Stimulated activated effector memory CD8-positive, alpha-beta T cell treated with anti-CD3 and anti-CD28 coated beads, Interleukin-12 subunit alpha, Interleukin-12 subunit beta, amount 100 ng/mL, for 72 hours (primary cell): ENCODE measurements at regions not wholly inside any gene's neighbourhood (a gene's known extent, or its start where the extent isn't known, plus 50 kb on each side); places are given as distances from the start of the nearest gene placed in this dataset.
A peak's percentile ranks its signal among the peaks of the same experiment; 100 is the strongest.
"Not testable (repeated sequence)": the region's sequence is repeated elsewhere in the genome, so short reads cannot be mapped to it uniquely, and the experiment has no call there.

Experiments used
- ATAC-seq: fragments of 150-1000 bp; cut with Tn5 transposase; 2 replicates; pipeline ENCODE4 v1.10.0; 2021
- DNase-seq, 2 donors: peaks; one replicate each; pipeline ENCODE4 v3.0.0; 2021 to 2022; ENCODE audit warnings: low spot score in 2 of 2
- H3K27ac Mint-ChIP-seq: one replicate; pipeline ENCODE4 v1.8.0; 2022; ENCODE audit warnings: mild to moderate bottlenecking, mixed read lengths
- H3K36me3 Mint-ChIP-seq: one replicate; pipeline ENCODE4 v1.8.0; 2022; ENCODE audit warnings: mild to moderate bottlenecking, mixed read lengths
- H3K4me1 Mint-ChIP-seq: one replicate; pipeline ENCODE4 v1.8.0; 2022; ENCODE audit warnings: mixed read lengths
- H3K4me3 Mint-ChIP-seq: one replicate; pipeline ENCODE4 v1.8.0; 2022; ENCODE audit warnings: mild to moderate bottlenecking, mixed read lengths
- H3K9me3 Mint-ChIP-seq: one replicate; pipeline ENCODE4 v1.8.0; 2022; ENCODE audit warnings: mixed read lengths

GRCh38 chr2:110394769-110395168, 77.8 kb downstream of the LIMS4 start:
- not testable (repeated sequence) for H3K9me3 Mint-ChIP-seq, H3K36me3 Mint-ChIP-seq, H3K27ac Mint-ChIP-seq, DNase-seq, H3K4me3 Mint-ChIP-seq, H3K4me1 Mint-ChIP-seq
- peak; percentile 22 for ATAC-seq

- H3K9me3 Mint-ChIP-seq, H3K27ac Mint-ChIP-seq, ATAC-seq, H3K36me3 Mint-ChIP-seq, DNase-seq, H3K4me1 Mint-ChIP-seq, H3K4me3 Mint-ChIP-seq: not testable (repeated sequence)
Observed at GRCh38 chr2:110392366-110392765, 80.2 kb downstream of the LIMS4 start.

DNA sequence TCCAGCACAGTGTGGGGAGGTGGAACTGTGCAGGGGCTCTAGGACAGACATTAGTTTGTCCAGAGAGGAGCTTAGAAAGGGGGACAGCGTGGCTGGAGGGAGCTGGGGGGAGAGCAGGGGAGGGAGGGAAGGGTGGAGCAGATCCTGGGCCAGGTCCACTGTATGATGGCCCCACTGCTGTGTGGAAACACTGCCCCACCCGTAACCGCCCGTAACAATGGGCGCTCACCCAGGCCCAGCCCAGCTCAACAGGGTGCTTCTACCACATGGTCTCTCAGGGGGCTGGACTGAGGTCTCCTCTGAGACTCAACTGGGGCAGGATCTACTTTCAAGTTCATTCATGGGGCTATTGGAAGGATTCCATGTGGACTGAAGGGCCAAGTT, 81.6 kb downstream of the LIMS4 start:
- H3K36me3 Mint-ChIP-seq, ATAC-seq, H3K4me3 Mint-ChIP-seq, DNase-seq, H3K4me1 Mint-ChIP-seq, H3K9me3 Mint-ChIP-seq, H3K27ac Mint-ChIP-seq: not testable (repeated sequence)

GRCh38 chr2:110390351-110391034, 82.1 kb downstream of the LIMS4 start:
- not testable (repeated sequence) for H3K4me1 Mint-ChIP-seq, H3K36me3 Mint-ChIP-seq, H3K9me3 Mint-ChIP-seq, H3K27ac Mint-ChIP-seq, DNase-seq, H3K4me3 Mint-ChIP-seq, ATAC-seq

- ATAC-seq: not testable (repeated sequence)
Observed at GRCh38 chr2:110387044-110387443, 85.6 kb downstream of the LIMS4 start.

GRCh38 chr2:110386546-110386945, 86.1 kb downstream of the LIMS4 start:
- H3K27ac Mint-ChIP-seq, H3K4me3 Mint-ChIP-seq, ATAC-seq, H3K9me3 Mint-ChIP-seq, DNase-seq, H3K4me1 Mint-ChIP-seq, H3K36me3 Mint-ChIP-seq: not testable (repeated sequence)

More at GRCh38 chr2:110387044-110387443, 85.6 kb downstream of the LIMS4 start:
- not testable (repeated sequence) for H3K36me3 Mint-ChIP-seq, H3K9me3 Mint-ChIP-seq, DNase-seq, H3K27ac Mint-ChIP-seq, H3K4me1 Mint-ChIP-seq, H3K4me3 Mint-ChIP-seq

- not testable (repeated sequence) for DNase-seq, ATAC-seq, H3K4me1 Mint-ChIP-seq, H3K36me3 Mint-ChIP-seq, H3K9me3 Mint-ChIP-seq, H3K27ac Mint-ChIP-seq, H3K4me3 Mint-ChIP-seq
Observed at GRCh38 chr2:110384736-110385119, 87.9 kb downstream of the LIMS4 start.

- ATAC-seq: peak; percentile 24
- not testable (repeated sequence) for H3K4me1 Mint-ChIP-seq, H3K36me3 Mint-ChIP-seq, H3K4me3 Mint-ChIP-seq, DNase-seq, H3K27ac Mint-ChIP-seq, H3K9me3 Mint-ChIP-seq
Observed at GRCh38 chr2:110384109-110384735, 88.4 kb downstream of the LIMS4 start.

GRCh38 chr2:110383163-110384048, 89.2 kb downstream of the LIMS4 start:
- not testable (repeated sequence) for H3K36me3 Mint-ChIP-seq, H3K4me3 Mint-ChIP-seq, H3K27ac Mint-ChIP-seq, H3K9me3 Mint-ChIP-seq, DNase-seq, H3K4me1 Mint-ChIP-seq
- ATAC-seq: peak; percentile 81

GRCh38 chr2:110373519-110373918, 99.1 kb downstream of the LIMS4 start:
- H3K36me3 Mint-ChIP-seq, H3K9me3 Mint-ChIP-seq, H3K27ac Mint-ChIP-seq, H3K4me3 Mint-ChIP-seq, H3K4me1 Mint-ChIP-seq, ATAC-seq, DNase-seq: not testable (repeated sequence)

- not testable (repeated sequence) for H3K4me3 Mint-ChIP-seq, DNase-seq, H3K27ac Mint-ChIP-seq, H3K4me1 Mint-ChIP-seq, ATAC-seq, H3K36me3 Mint-ChIP-seq, H3K9me3 Mint-ChIP-seq
Observed at GRCh38 chr2:110371633-110372032, 101.0 kb downstream of the LIMS4 start.

DNA sequence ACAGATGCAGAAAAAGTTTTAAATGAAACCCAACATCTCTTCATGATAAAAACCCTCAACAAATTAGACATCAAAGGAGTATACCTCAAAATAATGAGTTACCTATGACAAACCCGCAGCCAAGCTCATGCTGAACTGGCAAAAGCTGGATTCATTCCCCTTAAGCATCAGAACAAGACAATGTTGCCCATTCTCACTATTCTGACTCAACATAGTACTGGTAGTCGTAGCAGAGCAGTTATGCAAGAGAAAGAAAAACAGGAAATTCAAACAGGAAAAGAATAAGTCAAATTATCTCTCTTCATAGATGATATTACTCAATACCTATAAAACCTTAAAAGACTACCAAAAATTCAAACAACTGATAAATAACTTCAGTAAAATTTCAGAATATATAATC, 115.0 kb downstream of the LIMS4 start:
- ATAC-seq, H3K27ac Mint-ChIP-seq, H3K9me3 Mint-ChIP-seq, H3K4me3 Mint-ChIP-seq, H3K4me1 Mint-ChIP-seq, H3K36me3 Mint-ChIP-seq, DNase-seq: not testable (repeated sequence)

- ATAC-seq, DNase-seq, H3K4me1 Mint-ChIP-seq, H3K27ac Mint-ChIP-seq, H3K36me3 Mint-ChIP-seq, H3K9me3 Mint-ChIP-seq, H3K4me3 Mint-ChIP-seq: not testable (repeated sequence)
Observed at GRCh38 chr2:110354294-110355018, 118.2 kb downstream of the LIMS4 start.

- H3K36me3 Mint-ChIP-seq, H3K27ac Mint-ChIP-seq, ATAC-seq, H3K4me1 Mint-ChIP-seq, H3K9me3 Mint-ChIP-seq, DNase-seq, H3K4me3 Mint-ChIP-seq: not testable (repeated sequence)
Observed at GRCh38 chr2:110350718-110351117, 121.9 kb downstream of the LIMS4 start.

DNA sequence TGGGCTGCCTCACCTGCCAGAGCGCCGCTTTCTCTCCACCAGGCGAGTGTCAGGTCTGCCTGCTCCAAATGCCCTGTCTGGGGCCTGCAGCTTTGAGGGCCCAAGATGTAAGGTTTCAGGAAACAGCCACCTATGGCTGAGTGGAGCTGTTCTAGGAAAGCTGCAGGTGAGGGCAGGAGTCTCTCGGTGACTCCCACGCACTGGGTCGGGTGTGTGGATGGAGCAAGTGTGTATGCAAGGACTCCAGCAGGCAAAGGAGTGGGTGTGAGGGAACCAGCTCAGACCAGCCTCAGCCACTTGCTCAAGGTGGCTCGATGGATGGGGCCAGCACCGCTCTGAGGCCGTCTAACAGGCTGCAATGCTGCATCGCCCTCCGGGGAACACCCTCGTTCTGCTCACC, 123.7 kb downstream of the LIMS4 start:
- H3K4me3 Mint-ChIP-seq, H3K9me3 Mint-ChIP-seq, H3K4me1 Mint-ChIP-seq, H3K27ac Mint-ChIP-seq, H3K36me3 Mint-ChIP-seq, DNase-seq, ATAC-seq: not testable (repeated sequence)
